Astrocyte (in vitro differentiated cells and primary cell): ENCODE measurements at regions not wholly inside any gene's neighbourhood (a gene's known extent, or its start where the extent isn't known, plus 50 kb on each side); places are given as distances from the start of the nearest gene placed in this dataset.

ENCODE experiments used
- EZH2 ChIP-seq: IDR thresholded peaks from 2 replicates; pipeline ENCODE4 v1.6.1; 2012; ENCODE audit warnings: mild to moderate bottlenecking, low read length, inconsistent platforms; ENCODE audit not compliant: insufficient read depth
- TF ChIP-seq, protein P1 (sequence below): IDR thresholded peaks from 2 replicates; pipeline ENCODE4 v1.5.1; 2011; ENCODE audit warnings: low read depth, mild to moderate bottlenecking, inconsistent platforms, low read length, moderate library complexity; ENCODE audit not compliant: insufficient read depth

DNA sequence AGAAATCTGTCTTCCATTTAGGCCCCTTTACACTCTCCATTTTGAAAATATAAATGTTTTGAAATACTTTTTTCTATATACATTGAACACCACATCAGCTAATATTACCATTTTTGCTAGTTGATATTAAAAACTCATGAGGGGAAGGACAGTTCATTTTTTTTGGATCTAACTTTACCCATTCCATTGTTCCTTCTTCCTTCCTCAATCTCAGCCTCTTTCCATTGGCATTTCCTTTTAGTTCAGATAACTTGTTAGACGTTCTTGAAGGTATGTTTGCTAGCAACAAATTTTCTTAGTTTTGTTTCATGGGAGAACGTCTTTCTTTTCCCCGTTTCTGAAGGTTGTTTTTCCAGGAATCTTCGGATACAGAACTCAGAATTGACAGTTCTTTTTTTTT lies 759.0 kb downstream of the SOCS6 start:
- TF ChIP-seq, protein P1, sequence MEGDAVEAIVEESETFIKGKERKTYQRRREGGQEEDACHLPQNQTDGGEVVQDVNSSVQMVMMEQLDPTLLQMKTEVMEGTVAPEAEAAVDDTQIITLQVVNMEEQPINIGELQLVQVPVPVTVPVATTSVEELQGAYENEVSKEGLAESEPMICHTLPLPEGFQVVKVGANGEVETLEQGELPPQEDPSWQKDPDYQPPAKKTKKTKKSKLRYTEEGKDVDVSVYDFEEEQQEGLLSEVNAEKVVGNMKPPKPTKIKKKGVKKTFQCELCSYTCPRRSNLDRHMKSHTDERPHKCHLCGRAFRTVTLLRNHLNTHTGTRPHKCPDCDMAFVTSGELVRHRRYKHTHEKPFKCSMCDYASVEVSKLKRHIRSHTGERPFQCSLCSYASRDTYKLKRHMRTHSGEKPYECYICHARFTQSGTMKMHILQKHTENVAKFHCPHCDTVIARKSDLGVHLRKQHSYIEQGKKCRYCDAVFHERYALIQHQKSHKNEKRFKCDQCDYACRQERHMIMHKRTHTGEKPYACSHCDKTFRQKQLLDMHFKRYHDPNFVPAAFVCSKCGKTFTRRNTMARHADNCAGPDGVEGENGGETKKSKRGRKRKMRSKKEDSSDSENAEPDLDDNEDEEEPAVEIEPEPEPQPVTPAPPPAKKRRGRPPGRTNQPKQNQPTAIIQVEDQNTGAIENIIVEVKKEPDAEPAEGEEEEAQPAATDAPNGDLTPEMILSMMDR: no peak
- TF ChIP-seq EZH2: no peak
